ENCODE measurements at regions not wholly inside any gene's neighbourhood (a gene's known extent, or its start where the extent isn't known, plus 50 kb on each side); places are given as distances from the start of the nearest gene placed in this dataset.

DNA sequence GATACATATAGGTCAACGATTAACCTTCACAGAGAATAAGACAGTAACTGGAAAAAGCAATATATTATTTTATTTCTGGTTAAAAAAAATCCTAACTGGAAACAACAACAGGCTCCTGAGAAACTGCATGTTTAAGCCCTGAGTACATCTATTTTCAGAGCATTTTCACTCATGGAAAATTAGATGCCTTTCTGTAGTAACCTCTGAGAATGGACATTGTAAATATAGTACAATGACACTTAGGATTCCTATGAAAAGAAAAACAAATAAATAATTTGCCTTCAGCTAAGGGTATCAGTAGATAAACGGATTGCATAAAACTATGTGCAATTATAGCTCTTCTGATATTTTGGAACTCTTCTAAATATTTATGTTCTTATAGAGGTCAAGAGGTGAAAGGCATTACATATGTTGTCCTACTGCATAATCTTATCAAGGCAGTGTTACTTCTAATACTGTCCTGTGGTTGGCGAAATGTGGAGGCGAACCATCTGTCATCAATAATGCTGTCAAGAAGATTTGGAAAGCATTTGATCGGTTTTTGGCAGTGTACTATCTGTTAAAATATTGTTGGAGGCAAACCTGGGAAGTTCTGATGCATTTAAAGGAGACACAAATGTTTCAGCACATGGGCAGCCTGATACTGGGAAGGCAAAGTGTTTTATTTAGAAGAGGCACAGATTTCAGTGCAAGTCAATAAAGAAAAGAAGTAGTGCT, 381.8 kb downstream of the BTG1 start:
- no peaks in the 10 kb centered on the region for H3K27me3 ChIP-seq (ENCODE audit: low read depth)
- H3K4me3 ChIP-seq: no peak overlapping the region
- DNase-seq (no peak), ATAC-seq (no peak)
- no peaks in the 10 kb centered on the region for H3K9me3 ChIP-seq
- TF ChIP-seq, protein P1, sequence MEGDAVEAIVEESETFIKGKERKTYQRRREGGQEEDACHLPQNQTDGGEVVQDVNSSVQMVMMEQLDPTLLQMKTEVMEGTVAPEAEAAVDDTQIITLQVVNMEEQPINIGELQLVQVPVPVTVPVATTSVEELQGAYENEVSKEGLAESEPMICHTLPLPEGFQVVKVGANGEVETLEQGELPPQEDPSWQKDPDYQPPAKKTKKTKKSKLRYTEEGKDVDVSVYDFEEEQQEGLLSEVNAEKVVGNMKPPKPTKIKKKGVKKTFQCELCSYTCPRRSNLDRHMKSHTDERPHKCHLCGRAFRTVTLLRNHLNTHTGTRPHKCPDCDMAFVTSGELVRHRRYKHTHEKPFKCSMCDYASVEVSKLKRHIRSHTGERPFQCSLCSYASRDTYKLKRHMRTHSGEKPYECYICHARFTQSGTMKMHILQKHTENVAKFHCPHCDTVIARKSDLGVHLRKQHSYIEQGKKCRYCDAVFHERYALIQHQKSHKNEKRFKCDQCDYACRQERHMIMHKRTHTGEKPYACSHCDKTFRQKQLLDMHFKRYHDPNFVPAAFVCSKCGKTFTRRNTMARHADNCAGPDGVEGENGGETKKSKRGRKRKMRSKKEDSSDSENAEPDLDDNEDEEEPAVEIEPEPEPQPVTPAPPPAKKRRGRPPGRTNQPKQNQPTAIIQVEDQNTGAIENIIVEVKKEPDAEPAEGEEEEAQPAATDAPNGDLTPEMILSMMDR (IDR thresholded peaks at IDR 0.05): no peak
- no peak overlapping the region for H3K27ac ChIP-seq
- no peaks in the 10 kb centered on the region for H3K36me3 ChIP-seq
- no peaks in the 10 kb centered on the region for H3K4me1 ChIP-seq
- intact Hi-C loops (cut with DNase I): no loop called here

DNA sequence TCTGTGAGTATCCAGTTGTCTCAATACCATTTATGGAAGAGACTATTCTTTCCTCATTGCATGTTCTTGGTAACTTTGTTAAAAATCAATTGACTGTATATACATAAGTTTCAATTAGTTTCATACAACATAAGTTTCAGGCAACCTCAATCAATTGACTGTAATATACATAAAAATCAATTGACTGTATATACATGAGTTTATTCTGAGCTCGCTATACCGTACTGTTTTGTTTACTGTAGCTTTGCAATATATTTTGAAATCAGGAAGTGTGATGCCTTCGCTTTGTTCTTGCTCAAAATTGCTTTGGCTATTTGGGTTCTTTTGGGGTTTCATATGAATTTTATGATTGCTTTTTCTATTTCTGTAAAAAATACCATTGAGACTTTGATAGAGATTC, 392.0 kb downstream of the BTG1 start:
- Histone ChIP-seq H3K4me3 (no peak overlapping the region), H3K4me1 (no peaks in the 10 kb centered on the region), H3K27ac (no peak overlapping the region), H3K9me3 (peaks cover 4% of the 10 kb centered on the region), H3K27me3 (ENCODE audit: low read depth) (no peaks in the 10 kb centered on the region), H3K36me3 (no peaks in the 10 kb centered on the region)
- ATAC-seq (no peak), DNase-seq (no peak)
- TF ChIP-seq, protein P1 (IDR thresholded peaks at IDR 0.05): no peak
- intact Hi-C loops (cut with DNase I): no loop called here

DNA sequence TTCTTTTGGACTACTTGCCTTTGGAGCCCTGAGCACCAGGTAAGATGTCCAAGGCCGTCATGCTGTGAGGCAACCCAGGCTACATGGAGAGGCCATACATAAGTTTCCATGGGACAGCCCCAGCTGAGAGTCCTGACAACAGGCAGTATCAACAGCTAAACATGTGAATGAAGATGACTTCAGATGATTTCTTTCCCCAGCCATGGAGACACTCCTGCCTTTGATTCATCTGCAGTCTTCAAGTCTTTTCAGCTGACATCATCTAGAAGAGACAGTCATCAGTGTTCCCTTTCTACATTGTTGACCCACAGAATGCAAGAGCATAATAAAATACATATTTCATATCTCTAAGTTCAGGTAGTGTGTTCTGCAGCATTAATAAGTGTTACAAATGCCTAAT, 398.7 kb downstream of the BTG1 start:
- no peaks in the 10 kb centered on the region for H3K4me1 ChIP-seq
- H3K4me3 ChIP-seq: no peak overlapping the region
- no peak for ATAC-seq
- H3K27me3 ChIP-seq (ENCODE audit: low read depth): no peaks in the 10 kb centered on the region
- intact Hi-C loops (cut with DNase I): no loop called here
- no peaks in the 10 kb centered on the region for H3K9me3 ChIP-seq
- TF ChIP-seq, protein P1 (IDR thresholded peaks at IDR 0.05): no peak
- no peak overlapping the region for H3K27ac ChIP-seq
- no peaks in the 10 kb centered on the region for H3K36me3 ChIP-seq
- no peak for DNase-seq

DNA sequence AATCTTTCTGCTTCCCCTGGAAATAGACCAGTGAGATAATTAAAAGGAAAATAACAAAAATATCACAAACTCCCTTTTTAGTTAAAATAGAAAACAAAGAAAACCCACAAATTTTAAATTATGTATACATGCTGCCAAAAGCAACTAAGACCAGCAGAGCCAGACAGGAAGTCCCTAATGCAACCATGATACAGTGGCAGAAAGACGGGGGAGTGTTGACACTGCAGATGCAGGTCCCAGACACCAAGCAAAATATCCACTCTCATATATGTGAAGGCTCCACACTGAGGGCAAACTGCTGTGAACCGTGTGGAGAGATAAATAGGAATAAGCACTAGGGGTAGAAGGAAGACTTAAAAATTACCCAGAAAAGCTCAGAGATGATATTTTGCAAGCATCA, 401.0 kb downstream of the BTG1 start:
- Histone ChIP-seq H3K4me3 (no peak overlapping the region), H3K36me3 (no peaks in the 10 kb centered on the region), H3K27ac (no peak overlapping the region), H3K27me3 (ENCODE audit: low read depth) (no peaks in the 10 kb centered on the region), H3K9me3 (no peaks in the 10 kb centered on the region), H3K4me1 (no peaks in the 10 kb centered on the region)
- DNase-seq: no peak
- TF ChIP-seq, protein P1 (IDR thresholded peaks at IDR 0.05): no peak
- intact Hi-C loops (cut with DNase I): no loop called here
- no peak for ATAC-seq

DNA sequence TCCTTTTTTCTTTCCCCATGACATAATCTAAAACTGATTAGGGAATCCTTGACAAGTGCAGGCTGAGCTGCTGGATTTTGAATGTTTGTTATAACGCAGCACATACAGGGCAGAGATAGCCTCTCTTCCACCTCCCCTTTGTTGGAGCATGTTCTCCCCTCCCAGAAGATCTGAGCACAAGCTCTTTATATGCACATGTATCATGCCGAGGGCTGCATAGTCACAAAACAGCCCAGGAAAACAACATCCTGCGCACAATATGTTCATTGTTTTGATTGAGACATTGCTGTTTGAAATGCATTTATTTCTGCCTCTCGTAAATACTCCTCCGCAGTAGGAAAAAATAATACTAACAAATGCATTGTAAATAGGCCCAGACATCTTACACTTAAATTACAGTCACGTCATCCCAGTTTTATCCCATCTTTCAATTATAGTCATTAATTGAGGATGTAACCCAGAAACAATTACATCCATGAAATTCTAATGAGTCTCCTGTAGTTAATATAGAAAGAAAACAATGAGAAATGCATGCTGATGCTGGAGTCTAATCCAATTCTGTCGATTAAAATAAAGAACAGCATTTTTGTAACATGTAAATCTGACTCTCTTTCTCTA, 401.8 kb downstream of the BTG1 start:
- no peak for ATAC-seq
- H3K36me3 ChIP-seq: no peaks in the 10 kb centered on the region
- H3K4me1 ChIP-seq: no peaks in the 10 kb centered on the region
- no peaks in the 10 kb centered on the region for H3K27me3 ChIP-seq (ENCODE audit: low read depth)
- no peak overlapping the region for H3K27ac ChIP-seq
- H3K4me3 ChIP-seq: no peak overlapping the region
- DNase-seq: no peak
- no peaks in the 10 kb centered on the region for H3K9me3 ChIP-seq
- TF ChIP-seq, protein P1 (IDR thresholded peaks at IDR 0.05): no peak
- intact Hi-C loops (cut with DNase I): no loop called here

Measured in lower lobe of right lung (tissue), 2 donors.